SJSA1 (cell line): ENCODE measurements at regions not wholly inside any gene's neighbourhood (a gene's known extent, or its start where the extent isn't known, plus 50 kb on each side); places are given as distances from the start of the nearest gene placed in this dataset.
"Not testable (repeated sequence)": the region's sequence is repeated elsewhere in the genome, so short reads cannot be mapped to it uniquely, and the experiment has no call there.

Source experiments
- DNase-seq, 2 experiments: peaks; one replicate each; pipeline ENCODE4 v3.0.0-alpha.2; 2015 to 2020; ENCODE audit warnings: low spot score in 2 of 2, low read depth in 1 of 2
- H3K27ac ChIP-seq: fragments of 250-450 bp; sonication (Bioruptor Pico); 2 replicates; pipeline ENCODE4 v1.5.1; 2020; ENCODE audit warnings: mild to moderate bottlenecking, moderate library complexity
- H3K27me3 ChIP-seq: fragments of 250-450 bp; sonication (Bioruptor Pico); replicated peaks from 2 replicates; pipeline ENCODE4 v1.5.1; 2020; ENCODE audit warnings: mild to moderate bottlenecking, moderate library complexity
- H3K36me3 ChIP-seq: fragments of 250-450 bp; sonication (Bioruptor Pico); 2 replicates; pipeline ENCODE4 v1.5.1; 2020; ENCODE audit warnings: mild to moderate bottlenecking
- H3K4me1 ChIP-seq: fragments of 250-450 bp; sonication (Bioruptor Pico); replicated peaks from 2 replicates; pipeline ENCODE4 v1.6.1; 2021; ENCODE audit warnings: mild to moderate bottlenecking
- H3K4me3 ChIP-seq: fragments of 250-450 bp; sonication (Bioruptor Pico); 2 replicates; pipeline ENCODE4 v1.5.1; 2020; ENCODE audit warnings: mild to moderate bottlenecking
- H3K9me3 ChIP-seq: fragments of 250-450 bp; sonication (Bioruptor Pico); replicated peaks from 2 replicates; pipeline ENCODE4 v1.5.1; 2020; ENCODE audit warnings: mild to moderate bottlenecking

DNA sequence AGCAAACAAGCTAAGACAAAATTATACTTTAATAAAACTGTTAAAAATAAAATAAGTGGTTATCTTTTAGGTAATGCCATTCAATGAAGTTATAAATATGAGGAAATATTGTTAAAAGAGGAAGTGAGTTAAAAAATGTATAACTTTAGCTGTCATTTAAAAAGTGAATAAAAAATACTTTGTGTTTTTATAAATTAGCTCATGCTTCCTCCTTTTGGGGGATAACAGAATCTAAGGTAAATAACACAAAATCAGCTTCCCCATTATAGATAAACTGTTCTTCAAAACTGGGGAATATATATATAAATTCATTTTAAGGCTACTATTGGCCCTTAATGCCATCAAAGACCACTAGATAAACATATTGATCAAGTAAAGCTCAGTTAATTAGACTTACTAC lies 113.7 kb upstream of the AADACL2 start:
- Histone ChIP-seq H3K27me3 (no peaks in the 10 kb centered on the region), H3K36me3 (no peaks in the 10 kb centered on the region), H3K27ac (no peak overlapping the region), H3K4me3 (no peak overlapping the region), H3K4me1 (no peaks in the 10 kb centered on the region), H3K9me3 (no peaks in the 10 kb centered on the region)
- no peak for DNase-seq

GRCh38 chr3:151615464-151615863 lies 118.3 kb upstream of the AADACL2 start:
- Histone ChIP-seq H3K36me3 (no peaks in the 10 kb centered on the region), H3K4me1 (no peaks in the 10 kb centered on the region), H3K4me3 (no peak overlapping the region), H3K27ac (no peak overlapping the region), H3K9me3 (no peaks in the 10 kb centered on the region), H3K27me3 (no peaks in the 10 kb centered on the region)
- no peak for DNase-seq

DNA sequence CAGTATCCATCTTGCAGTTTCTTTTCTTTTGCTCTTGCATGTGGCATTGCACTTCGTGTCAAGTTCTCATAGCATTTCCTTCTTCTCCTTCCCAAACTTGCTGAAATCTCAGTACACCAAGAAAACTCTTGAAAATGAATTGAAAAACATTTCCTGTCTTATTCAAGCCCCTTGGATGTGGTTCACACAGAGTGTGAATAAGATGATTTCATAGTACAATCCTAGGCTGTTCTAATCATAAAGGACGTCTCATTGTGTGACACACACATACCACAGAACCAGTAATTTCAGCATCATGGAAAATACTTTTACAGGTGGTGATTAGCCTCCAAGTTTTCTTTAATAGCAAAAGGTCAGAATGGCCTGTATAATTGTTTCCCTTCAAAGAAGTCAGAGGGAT lies 121.6 kb upstream of the AADACL2 start:
- no peaks in the 10 kb centered on the region for H3K9me3 ChIP-seq
- H3K4me1 ChIP-seq, result no peaks in the 10 kb centered on the region

DNA sequence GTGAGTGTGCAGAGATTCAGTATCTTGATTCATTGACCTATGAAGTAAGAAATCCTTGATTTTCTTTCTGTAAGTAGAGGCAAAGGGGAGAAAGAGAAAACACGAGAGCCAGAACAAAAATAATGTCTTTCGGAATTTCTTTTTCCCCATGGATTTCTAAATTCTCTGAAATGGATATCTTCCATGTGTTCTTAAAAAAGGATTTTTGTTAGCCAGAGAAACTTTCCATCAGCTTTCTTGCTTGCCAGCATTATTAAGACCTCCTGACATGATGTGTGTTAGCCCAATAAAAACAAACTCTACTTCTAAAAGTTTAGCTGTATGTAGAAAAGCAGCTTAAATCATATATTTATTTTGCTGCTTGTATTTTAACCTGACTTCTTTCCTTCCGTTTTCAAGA lies 122.3 kb upstream of the AADACL2 start:
- H3K27me3 ChIP-seq, result no peaks in the 10 kb centered on the region
- no peak overlapping the region for H3K27ac ChIP-seq
- H3K9me3 ChIP-seq, result no peaks in the 10 kb centered on the region
- H3K4me1 ChIP-seq, result no peaks in the 10 kb centered on the region
- no peak for DNase-seq
- no peaks in the 10 kb centered on the region for H3K36me3 ChIP-seq
- H3K4me3 ChIP-seq, result no peak overlapping the region

More for the DNA sequence above, 121.6 kb upstream of the AADACL2 start:
- Histone ChIP-seq H3K4me3 (no peak overlapping the region), H3K27ac (no peak overlapping the region), H3K36me3 (no peaks in the 10 kb centered on the region), H3K27me3 (no peaks in the 10 kb centered on the region)
- DNase-seq, result no peak

- H3K27ac ChIP-seq, result no peak overlapping the region
- no peaks in the 10 kb centered on the region for H3K27me3 ChIP-seq
- no peaks in the 10 kb centered on the region for H3K9me3 ChIP-seq
- DNase-seq, result no peak
- no peaks in the 10 kb centered on the region for H3K4me1 ChIP-seq
- no peaks in the 10 kb centered on the region for H3K36me3 ChIP-seq
- H3K4me3 ChIP-seq, result no peak overlapping the region
These were observed 124.2 kb upstream of the AADACL2 start for GRCh38 chr3:151609491-151609890.

DNA sequence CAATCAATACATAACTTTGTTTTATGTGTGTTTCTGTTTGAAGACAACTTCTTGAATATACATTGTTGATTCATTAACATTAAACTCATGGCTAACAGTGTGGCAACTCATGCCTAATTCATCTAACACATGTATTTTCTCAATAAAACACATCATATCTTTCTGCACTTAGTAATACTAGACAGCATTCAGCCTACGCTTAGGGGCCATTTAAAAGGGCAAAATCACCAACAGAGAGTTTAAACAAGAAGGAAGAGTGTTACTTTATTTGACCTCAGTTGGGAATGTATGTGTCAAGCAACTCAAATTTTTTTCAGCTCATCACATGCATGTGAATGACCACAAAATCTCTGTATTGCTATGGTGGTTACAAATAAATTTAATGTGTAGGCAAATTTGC lies 128.8 kb upstream of the AADACL2 start:
- H3K27me3 ChIP-seq, result no peaks in the 10 kb centered on the region
- DNase-seq, result no peak

DNA sequence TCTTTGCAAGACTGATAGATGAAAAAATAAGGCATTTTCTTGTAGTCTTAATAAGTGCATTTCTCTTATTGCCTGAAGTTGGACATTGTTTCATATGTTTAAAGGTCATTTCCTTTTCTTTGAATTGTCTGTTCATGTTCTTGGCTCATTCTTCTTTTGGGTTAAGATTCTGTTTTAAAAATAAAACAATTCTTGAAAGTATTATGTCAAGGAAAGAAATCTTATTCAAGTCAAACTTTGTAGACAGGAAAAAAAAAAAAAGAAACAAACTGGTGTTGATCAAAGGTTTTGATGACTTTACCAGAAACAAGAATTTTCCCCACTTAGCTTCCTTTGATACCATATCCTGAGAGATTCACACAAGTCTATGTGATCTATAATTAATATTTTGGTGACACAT lies 132.9 kb upstream of the AADACL2 start:
- DNase-seq, result no peak
- Histone ChIP-seq H3K27me3 (no peaks in the 10 kb centered on the region), H3K4me3 (no peak overlapping the region), H3K9me3 (no peaks in the 10 kb centered on the region), H3K4me1 (peaks cover 8% of the 10 kb centered on the region), H3K27ac (no peak overlapping the region), H3K36me3 (no peaks in the 10 kb centered on the region)

More for the DNA sequence above, 128.8 kb upstream of the AADACL2 start:
- no peak overlapping the region for H3K27ac ChIP-seq
- H3K4me1 ChIP-seq, result no peaks in the 10 kb centered on the region
- H3K4me3 ChIP-seq, result no peak overlapping the region
- H3K36me3 ChIP-seq, result no peaks in the 10 kb centered on the region
- no peaks in the 10 kb centered on the region for H3K9me3 ChIP-seq

DNA sequence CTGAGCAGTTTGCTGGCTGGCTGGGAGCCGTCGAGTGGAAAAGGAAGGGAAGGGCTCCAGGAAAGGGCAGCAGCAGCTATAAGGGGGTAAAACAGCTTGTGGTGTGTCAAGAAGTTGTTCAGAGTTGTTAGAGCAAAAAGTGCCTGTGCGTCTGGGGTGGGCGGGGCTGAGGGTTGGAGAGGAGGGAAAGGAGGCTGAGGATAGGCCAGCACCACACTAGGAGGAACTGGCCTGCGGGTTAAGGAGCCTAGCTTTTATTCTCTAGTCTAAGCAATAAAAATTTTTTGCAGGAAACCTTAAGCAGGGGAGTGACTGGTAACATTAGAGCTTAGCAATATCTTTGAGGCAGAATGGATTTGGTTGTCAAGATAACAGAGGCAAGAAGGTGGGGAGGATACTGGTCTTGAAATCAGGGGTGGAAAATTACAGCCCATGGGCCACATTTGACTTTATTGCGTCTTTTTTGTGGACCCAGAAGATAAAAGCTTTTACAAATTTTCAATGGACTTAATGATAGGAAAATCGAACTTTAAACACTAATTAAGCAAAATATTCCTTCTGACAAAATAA lies 134.5 kb upstream of the AADACL2 start:
- no peak for DNase-seq
- H3K4me3 ChIP-seq, result no peak overlapping the region

GRCh38 chr3:151596940-151597339 lies 136.1 kb upstream of the IGSF10 start:
- peaks cover 9% of the 10 kb centered on the region for H3K4me1 ChIP-seq

More for the DNA sequence above, 134.5 kb upstream of the AADACL2 start:
- no peaks in the 10 kb centered on the region for H3K9me3 ChIP-seq
- H3K4me1 ChIP-seq, result peaks cover 9% of the 10 kb centered on the region
- no peaks in the 10 kb centered on the region for H3K36me3 ChIP-seq
- no peaks in the 10 kb centered on the region for H3K27me3 ChIP-seq
- H3K27ac ChIP-seq, result no peak overlapping the region

GRCh38 chr3:151593928-151594327 lies 133.1 kb upstream of the IGSF10 start:
- Histone ChIP-seq H3K4me3 (no peak overlapping the region), H3K4me1 (peaks cover 9% of the 10 kb centered on the region), H3K9me3 (no peaks in the 10 kb centered on the region), H3K36me3 (no peaks in the 10 kb centered on the region), H3K27me3 (no peaks in the 10 kb centered on the region), H3K27ac (no peak overlapping the region)
- peak in 1 of 2 experiments; percentile 10 for DNase-seq

More at GRCh38 chr3:151596940-151597339, 136.1 kb upstream of the IGSF10 start:
- no peaks in the 10 kb centered on the region for H3K27me3 ChIP-seq
- H3K9me3 ChIP-seq, result no peaks in the 10 kb centered on the region
- H3K4me3 ChIP-seq, result no peak overlapping the region
- DNase-seq, result no peak
- H3K27ac ChIP-seq, result no peak overlapping the region
- no peaks in the 10 kb centered on the region for H3K36me3 ChIP-seq

DNA sequence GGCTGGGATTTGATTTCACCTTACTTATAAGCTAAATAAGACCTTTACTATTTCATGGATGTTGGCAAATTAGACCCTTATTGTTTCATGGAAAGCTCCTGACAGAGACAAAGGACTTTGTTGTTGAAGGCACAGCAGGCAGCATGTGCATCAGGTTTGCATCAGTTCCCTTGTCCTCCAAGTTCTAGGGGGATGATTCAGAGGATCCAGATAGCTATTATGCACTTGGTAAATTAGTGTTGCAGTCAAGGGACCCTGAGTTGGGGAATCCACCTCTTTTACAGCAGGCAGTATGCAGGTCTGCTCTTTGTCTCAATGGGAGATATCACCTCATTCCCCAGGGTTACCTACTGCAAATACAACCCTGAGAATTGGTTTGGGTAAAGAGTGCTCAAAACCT lies 131.4 kb upstream of the IGSF10 start:
- no peak for DNase-seq
- Histone ChIP-seq H3K27me3 (no peaks in the 10 kb centered on the region), H3K36me3 (no peaks in the 10 kb centered on the region), H3K9me3 (no peaks in the 10 kb centered on the region), H3K4me3 (no peak overlapping the region), H3K27ac (no peak overlapping the region), H3K4me1 (peaks cover 9% of the 10 kb centered on the region)

DNA sequence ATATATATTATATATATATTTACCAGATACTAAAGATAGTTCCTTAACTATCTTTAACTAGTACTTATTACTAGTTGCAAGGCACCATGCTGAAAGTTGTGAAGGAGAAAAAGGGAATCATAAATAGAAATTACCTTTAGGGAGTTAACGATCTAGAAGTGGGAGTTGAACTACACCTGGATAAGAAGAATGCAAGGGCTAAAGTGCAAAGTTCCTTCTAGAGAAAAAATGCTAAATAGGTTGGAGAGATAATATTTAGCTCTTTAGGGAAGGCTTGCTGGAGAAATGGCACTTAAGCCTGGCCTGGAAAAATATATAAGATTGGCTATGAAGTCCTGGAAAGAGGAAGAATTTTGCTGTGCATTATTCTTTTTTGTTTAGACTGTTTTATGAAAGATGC lies 130.6 kb upstream of the IGSF10 start:
- no peak for DNase-seq
- peaks cover 7% of the 10 kb centered on the region for H3K4me1 ChIP-seq

GRCh38 chr3:151589311-151589710 lies 128.4 kb upstream of the IGSF10 start:
- no peak for DNase-seq
- H3K9me3 ChIP-seq, result no peaks in the 10 kb centered on the region

More for the DNA sequence above, 130.6 kb upstream of the IGSF10 start:
- Histone ChIP-seq H3K4me3 (no peak overlapping the region), H3K9me3 (no peaks in the 10 kb centered on the region), H3K27me3 (no peaks in the 10 kb centered on the region), H3K36me3 (no peaks in the 10 kb centered on the region), H3K27ac (no peak overlapping the region)

DNA sequence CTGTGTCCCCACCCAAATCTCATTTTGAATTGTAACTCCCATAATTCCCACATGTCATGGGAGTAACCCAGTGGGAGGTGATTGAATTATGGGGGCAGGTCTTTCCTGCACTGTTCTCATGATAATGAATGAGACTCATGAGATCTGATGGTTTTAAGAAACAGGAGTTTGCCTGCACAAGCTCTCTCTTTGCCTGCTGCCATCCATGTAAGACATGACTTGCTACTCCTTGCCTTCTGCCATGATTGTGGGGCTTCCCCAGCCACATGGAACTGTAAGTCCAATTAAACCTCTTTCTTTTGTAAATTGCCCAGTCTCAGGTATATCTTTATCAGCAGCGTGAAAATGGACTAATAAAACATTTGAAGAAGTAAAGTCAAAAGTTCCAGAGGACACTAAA lies 126.8 kb upstream of the IGSF10 start:
- H3K36me3 ChIP-seq, H3K4me1 ChIP-seq, H3K27ac ChIP-seq, H3K9me3 ChIP-seq, H3K27me3 ChIP-seq, DNase-seq, H3K4me3 ChIP-seq: not testable (repeated sequence)

More at GRCh38 chr3:151589311-151589710, 128.4 kb upstream of the IGSF10 start:
- H3K36me3 ChIP-seq, result no peaks in the 10 kb centered on the region
- H3K4me3 ChIP-seq, result no peak overlapping the region
- H3K27me3 ChIP-seq, result no peaks in the 10 kb centered on the region
- H3K4me1 ChIP-seq, result no peaks in the 10 kb centered on the region
- H3K27ac ChIP-seq, result no peak overlapping the region

DNA sequence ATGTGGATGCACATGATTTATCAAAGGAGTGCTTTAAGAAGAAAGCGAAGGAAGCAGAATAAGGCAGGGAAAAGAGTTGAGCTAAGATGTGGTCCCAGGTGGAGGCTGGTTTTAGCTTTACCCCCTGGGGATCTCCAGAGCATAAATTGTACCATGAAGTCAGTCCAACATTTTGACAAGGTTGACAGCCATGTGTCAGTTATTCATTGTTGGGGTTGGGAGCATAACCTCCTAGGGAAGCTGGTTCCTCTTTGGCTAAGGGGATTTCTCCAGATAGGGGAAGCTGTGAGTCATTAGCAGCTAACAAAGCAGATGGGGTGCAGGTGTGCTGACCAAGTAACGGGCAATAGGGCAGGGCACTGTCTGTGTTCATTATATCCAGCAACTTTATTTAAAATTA lies 123.7 kb upstream of the IGSF10 start:
- H3K9me3 ChIP-seq, result no peaks in the 10 kb centered on the region
- DNase-seq, result no peak
- H3K4me3 ChIP-seq, result no peak overlapping the region
- H3K36me3 ChIP-seq, result no peaks in the 10 kb centered on the region
- peaks cover 19% of the 10 kb centered on the region for H3K4me1 ChIP-seq
- H3K27ac ChIP-seq, result no peak overlapping the region
- H3K27me3 ChIP-seq, result no peaks in the 10 kb centered on the region
